A673 (cell line): ENCODE measurements at regions not wholly inside any gene's neighbourhood (a gene's known extent, or its start where the extent isn't known, plus 50 kb on each side); places are given as distances from the start of the nearest gene placed in this dataset.

ENCODE experiments used
- BruUV-seq: library from RNA; stranded (reverse); fragments of 400-500 nt; replicated peaks from 2 replicates; lab custom pipeline; 2021; lab: Mats Ljungman, UMichigan
- CTCF ChIA-PET: fragments of 300-600 bp; sonication (Branson Sonifier 250); formaldehyde crosslinking; loops from one replicate; lab custom pipeline; 2022; ENCODE audit warnings: antibody characterized with exemption; lab: Charles Lee
- POLR2A ChIA-PET: fragments of 300-600 bp; sonication (Branson Sonifier 250); formaldehyde crosslinking; loops from one replicate; lab custom pipeline; 2022; ENCODE audit warnings: antibody characterized with exemption; ENCODE audit not compliant: low non-redundant PET; lab: Charles Lee
- DNase-seq: peaks from one replicate; pipeline ENCODE4 v3.0.0-alpha.2; 2015; ENCODE audit warnings: low spot score
- H3K27ac ChIP-seq: fragments of 200-600 bp; sonication (generic); 2 replicates; pipeline ENCODE4 v1.5.1; 2016; ENCODE audit warnings: mixed run types, low read depth, mild to moderate bottlenecking, mixed read lengths, antibody characterized with exemption, low read length; ENCODE audit not compliant: poor library complexity, severe bottlenecking
- H3K27me3 ChIP-seq: fragments of 200-600 bp; sonication (generic); replicated peaks from 2 replicates; pipeline ENCODE4 v1.6.1; 2017; ENCODE audit warnings: mixed run types, low read depth, mild to moderate bottlenecking, mixed read lengths, antibody characterized with exemption, low read length; ENCODE audit not compliant: insufficient read depth, poor library complexity
- H3K36me3 ChIP-seq: fragments of 200-600 bp; sonication (generic); 2 replicates; pipeline ENCODE4 v1.6.1; 2016; ENCODE audit warnings: mixed run types, mild to moderate bottlenecking, mixed read lengths, antibody characterized with exemption, low read length; ENCODE audit not compliant: insufficient read depth, poor library complexity, severe bottlenecking
- H3K4me1 ChIP-seq: fragments of 200-600 bp; sonication (generic); 2 replicates; pipeline ENCODE4 v1.6.1; 2017; ENCODE audit warnings: mixed run types, mild to moderate bottlenecking, mixed read lengths, antibody characterized with exemption, low read length; ENCODE audit not compliant: insufficient read depth, poor library complexity, severe bottlenecking
- H3K4me3 ChIP-seq: fragments of 200-600 bp; sonication (generic); 2 replicates; pipeline ENCODE4 v1.5.1; 2016; ENCODE audit warnings: low read depth, mixed run types, mild to moderate bottlenecking, mixed read lengths, low read length; ENCODE audit not compliant: poor library complexity, severe bottlenecking
- H3K9me3 ChIP-seq: fragments of 200-600 bp; sonication (generic); 2 replicates; pipeline ENCODE4 v1.6.1; 2016; ENCODE audit warnings: mixed run types, low read depth, mild to moderate bottlenecking, mixed read lengths, antibody characterized with exemption, low read length; ENCODE audit not compliant: poor library complexity, severe bottlenecking
- CTCF ChIP-seq: fragments of 300-800, 200-600 bp; sonication (generic); conservative IDR thresholded peaks from 2 replicates; pipeline ENCODE4 v1.5.1; 2017; ENCODE audit warnings: low read depth, mild to moderate bottlenecking, antibody characterized with exemption, low read length, moderate library complexity, mixed read lengths
- EZH2 ChIP-seq: fragments of 200-600 bp; sonication (generic); IDR thresholded peaks from 2 replicates; pipeline ENCODE4 v1.6.1; 2017; ENCODE audit warnings: borderline replicate concordance, low read depth, mild to moderate bottlenecking, mixed read lengths, antibody characterized with exemption, low read length; ENCODE audit not compliant: poor library complexity, severe bottlenecking
- intact Hi-C: fragments of 100-400 bp; cut with micrococcal nuclease; formaldehyde crosslinking; loops from one replicate; pipeline ENCODE4 v1.10.0; 2022; ENCODE audit not compliant: unreplicated experiment

GRCh38 chr2:4381049-4381448, 677.7 kb downstream of the DCDC2C start:
- Histone ChIP-seq H3K27me3 (no peaks in the 10 kb centered on the region), H3K4me1 (no peaks in the 10 kb centered on the region), H3K9me3 (no peaks in the 10 kb centered on the region), H3K36me3 (no peaks in the 10 kb centered on the region), H3K27ac (no peak overlapping the region), H3K4me3 (no peak overlapping the region)
- intact Hi-C loops, result no loop called here
- BruUV-seq, result no TSS peak
- no peak for DNase-seq
- ChIA-PET POLR2A (no interaction called here), CTCF (no interaction called here)
- TF ChIP-seq CTCF (no peak), EZH2 (no peak)

GRCh38 chr2:4381773-4382172, 678.4 kb downstream of the DCDC2C start:
- H3K36me3 ChIP-seq, result no peaks in the 10 kb centered on the region
- no TSS peak for BruUV-seq

GRCh38 chr2:4391013-4391412, 687.6 kb downstream of the DCDC2C start:
- Histone ChIP-seq H3K9me3 (peaks cover 7% of the 10 kb centered on the region), H3K27ac (no peak overlapping the region), H3K4me3 (no peak overlapping the region), H3K27me3 (no peaks in the 10 kb centered on the region), H3K4me1 (no peaks in the 10 kb centered on the region), H3K36me3 (no peaks in the 10 kb centered on the region)
- ChIA-PET CTCF (no interaction called here), POLR2A (no interaction called here)
- DNase-seq, result no peak
- intact Hi-C loops, result no loop called here
- TF ChIP-seq CTCF, result no peak
- TF ChIP-seq EZH2, result no peak
- BruUV-seq, result no TSS peak

More at GRCh38 chr2:4381773-4382172, 678.4 kb downstream of the DCDC2C start:
- Histone ChIP-seq H3K4me3 (no peak overlapping the region), H3K4me1 (no peaks in the 10 kb centered on the region), H3K9me3 (no peaks in the 10 kb centered on the region), H3K27me3 (no peaks in the 10 kb centered on the region), H3K27ac (no peak overlapping the region)
- intact Hi-C loops, result no loop called here
- ChIA-PET POLR2A (no interaction called here), CTCF (no interaction called here)
- TF ChIP-seq CTCF (no peak), EZH2 (no peak)
- DNase-seq, result no peak
